Adrenal gland (tissue), 9 donors: ENCODE measurements at regions not wholly inside any gene's neighbourhood (a gene's known extent, or its start where the extent isn't known, plus 50 kb on each side); places are given as distances from the start of the nearest gene placed in this dataset.

ENCODE experiments used
- DNase-seq, 7 donors: peaks; one replicate each; pipeline ENCODE4 v3.0.0-alpha.2; 2019 to 2020
- H3K27ac ChIP-seq, 5 donors: fragments of 200-600 bp; sonication (generic) in 4 of 5; 1 replicate in 3 of 5; 2 replicates in 2 of 5; pipeline versions ENCODE4 v1.5.1 to v1.8.0; 2016 to 2020; ENCODE audit warnings: mild to moderate bottlenecking in 1 of 5
- H3K27me3 ChIP-seq: fragments of 200-600 bp; 2 replicates; pipeline ENCODE4 v1.8.0; 2021
- H3K36me3 ChIP-seq, 2 donors: fragments of 200-600 bp; replicated peaks in 1 of 2; 1 replicate in 1 of 2; 2 replicates in 1 of 2; pipeline versions ENCODE4 v1.5.1 to v1.8.0; 2018 to 2022
- H3K4me1 ChIP-seq, 2 donors: fragments of 200-600 bp; replicated peaks in 1 of 2; 1 replicate in 1 of 2; 2 replicates in 1 of 2; pipeline versions ENCODE4 v1.5.1 to v1.8.0; 2018 to 2021
- H3K4me3 ChIP-seq, 4 donors: fragments of 200-600 bp; sonication (generic) in 3 of 4; one replicate each; pipeline ENCODE4 v1.5.1; 2016 to 2018
- H3K9me3 ChIP-seq, 3 donors: fragments of 200-600 bp; sonication (generic) in 1 of 3; replicated peaks in 1 of 3; 1 replicate in 2 of 3; 2 replicates in 1 of 3; pipeline versions ENCODE4 v1.5.1 to v1.8.0; 2016 to 2021
- POLR2A ChIP-seq, 2 donors: fragments of 450-650 bp; IDR thresholded peaks; one replicate each; pipeline ENCODE4 v1.6.1; 2017; ENCODE audit warnings: antibody characterized with exemption in 2 of 2, mild to moderate bottlenecking in 2 of 2, moderate library complexity in 1 of 2
- WGBS, 4 donors: extraction: QIAGEN DNeasy Blood & Tissue Kit in 2 of 4; methylation state at CpG; one replicate each; pipeline versions ENCODE4 v1.1.5 to v1.1.7; 2013 to 2017; 5-methylcytosine and 5-hydroxymethylcytosine counted together
- intact Hi-C, 2 donors: fragments of 100-400 bp; cut with DNase I; formaldehyde crosslinking; loops; one replicate each; pipeline versions ENCODE4 v1.14.1 to v1.15.0; 2022 to 2023
- TF ChIP-seq, protein P1 (sequence below), 6 experiments: fragments of 450-650 bp in 4 of 6; fragments of 200-600 bp in 2 of 6; sonication (generic) in 1 of 6; IDR thresholded peaks; 1 replicate in 5 of 6; 2 replicates in 1 of 6; pipeline versions ENCODE4 v1.5.1 to v1.8.0; 2016 to 2021; ENCODE audit warnings: antibody characterized with exemption in 6 of 6, mild to moderate bottlenecking in 2 of 6, moderate library complexity in 1 of 6
- donor health status: healthy with polysubstance abuse.
- donor health status: Bipolar disorder and iron deficiency.
- donor health status: DM: yes; HTN: yes; CAD: no.
- donor health status: DM: no; HTN: no; CAD: no.
- donor health status: DM: no; HTN: no; CAD: no.

DNA sequence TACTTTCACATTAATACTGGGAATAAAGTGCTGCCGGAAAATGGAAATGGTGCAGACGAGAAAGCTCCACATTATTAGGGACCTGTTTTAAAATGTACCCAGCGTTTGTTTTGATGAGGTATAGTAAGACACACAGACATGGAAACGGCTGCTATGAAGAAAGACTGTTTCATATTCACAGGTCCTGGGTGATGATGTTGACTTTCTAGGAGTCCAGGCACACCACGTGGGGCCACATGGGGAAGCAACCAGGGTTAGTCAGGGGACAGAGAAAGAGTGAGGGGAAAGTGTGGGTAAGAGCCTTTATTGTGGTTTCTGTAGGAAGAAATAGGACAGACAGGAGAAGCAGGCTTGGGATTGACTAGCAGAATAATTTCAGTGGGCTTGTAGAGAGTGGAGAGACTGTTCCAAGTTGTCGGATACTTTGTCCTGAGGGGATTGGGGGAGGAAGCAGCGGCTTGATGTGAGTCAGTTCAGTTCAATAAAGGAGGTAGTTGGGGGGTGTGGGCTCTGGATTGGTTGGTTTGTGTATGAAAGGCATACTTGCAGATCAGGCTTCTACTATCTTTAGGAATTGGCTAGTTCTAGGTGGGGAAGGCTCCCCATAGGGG, 112.0 kb upstream of the MCHR2 start:
- TF ChIP-seq, protein P1, sequence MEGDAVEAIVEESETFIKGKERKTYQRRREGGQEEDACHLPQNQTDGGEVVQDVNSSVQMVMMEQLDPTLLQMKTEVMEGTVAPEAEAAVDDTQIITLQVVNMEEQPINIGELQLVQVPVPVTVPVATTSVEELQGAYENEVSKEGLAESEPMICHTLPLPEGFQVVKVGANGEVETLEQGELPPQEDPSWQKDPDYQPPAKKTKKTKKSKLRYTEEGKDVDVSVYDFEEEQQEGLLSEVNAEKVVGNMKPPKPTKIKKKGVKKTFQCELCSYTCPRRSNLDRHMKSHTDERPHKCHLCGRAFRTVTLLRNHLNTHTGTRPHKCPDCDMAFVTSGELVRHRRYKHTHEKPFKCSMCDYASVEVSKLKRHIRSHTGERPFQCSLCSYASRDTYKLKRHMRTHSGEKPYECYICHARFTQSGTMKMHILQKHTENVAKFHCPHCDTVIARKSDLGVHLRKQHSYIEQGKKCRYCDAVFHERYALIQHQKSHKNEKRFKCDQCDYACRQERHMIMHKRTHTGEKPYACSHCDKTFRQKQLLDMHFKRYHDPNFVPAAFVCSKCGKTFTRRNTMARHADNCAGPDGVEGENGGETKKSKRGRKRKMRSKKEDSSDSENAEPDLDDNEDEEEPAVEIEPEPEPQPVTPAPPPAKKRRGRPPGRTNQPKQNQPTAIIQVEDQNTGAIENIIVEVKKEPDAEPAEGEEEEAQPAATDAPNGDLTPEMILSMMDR (IDR thresholded peaks at IDR 0.05): no peak
- no peak for TF ChIP-seq POLR2A (IDR thresholded peaks at IDR 0.05)
- peaks cover 12% of the 10 kb centered on the region for H3K27me3 ChIP-seq
- 43 to 54% (median 50%) methylated on average over 7 of the region's 7 CpGs for WGBS, 4 donors
- no peaks in the 10 kb centered on the region for H3K36me3 ChIP-seq
- no peak for DNase-seq
- no peaks in the 10 kb centered on the region for H3K9me3 ChIP-seq
- no peak overlapping the region for H3K27ac ChIP-seq
- intact Hi-C loops: no loop called here
- H3K4me1 ChIP-seq: no peaks in the 10 kb centered on the region
- no peak overlapping the region for H3K4me3 ChIP-seq

DNA sequence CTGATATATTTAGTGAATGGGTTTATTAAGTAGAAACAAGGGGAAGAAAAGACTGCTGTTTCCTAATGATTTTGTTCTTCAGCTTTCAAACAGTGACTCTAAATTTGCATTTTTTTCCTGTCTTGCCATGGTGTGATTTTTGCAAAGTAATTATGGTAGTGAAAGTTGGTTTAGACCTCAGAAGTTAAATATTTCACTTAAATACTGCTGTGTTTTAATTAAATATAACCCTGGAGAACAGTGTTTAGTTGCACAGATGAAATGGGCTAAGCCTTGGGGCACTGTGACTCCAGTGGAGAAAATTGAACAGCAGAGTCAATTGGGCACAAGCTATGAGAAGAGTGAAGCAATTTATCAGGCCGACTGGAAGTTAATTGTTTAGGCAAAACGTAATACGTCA, 111.1 kb upstream of the MCHR2 start:
- intact Hi-C loops: no loop called here

DNA sequence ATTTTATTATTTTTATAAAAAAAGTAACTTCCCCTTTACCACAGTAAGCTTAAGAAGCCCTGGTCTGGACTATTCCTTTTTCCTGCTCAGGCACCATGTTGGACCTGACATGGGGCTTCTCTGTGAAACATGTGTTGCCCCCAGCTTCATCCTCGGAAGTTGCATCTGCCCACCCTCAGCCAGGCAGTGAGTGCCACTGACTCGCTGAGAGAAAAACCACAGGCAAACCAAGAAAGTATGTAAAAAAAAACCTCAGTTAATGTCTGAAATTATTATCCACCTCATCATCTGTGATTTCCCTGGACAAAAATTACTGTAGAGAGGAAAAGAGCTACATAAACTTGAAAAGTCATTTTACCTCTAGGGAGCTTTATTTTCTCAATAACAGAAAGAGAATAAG, 109.9 kb upstream of the MCHR2 start:
- Histone ChIP-seq H3K27ac (no peak overlapping the region), H3K4me3 (no peak overlapping the region), H3K4me1 (no peaks in the 10 kb centered on the region), H3K27me3 (peaks cover 12% of the 10 kb centered on the region), H3K36me3 (no peaks in the 10 kb centered on the region), H3K9me3 (no peaks in the 10 kb centered on the region)
- DNase-seq: no peak
- 68 to 82% (median 77%) methylated on average over 2 of the region's 2 CpGs for WGBS, 4 donors
- intact Hi-C loops: no loop called here
- TF ChIP-seq, protein P1 (IDR thresholded peaks at IDR 0.05): no peak
- TF ChIP-seq POLR2A (IDR thresholded peaks at IDR 0.05): no peak

More for the DNA sequence above, 111.1 kb upstream of the MCHR2 start:
- H3K27me3 ChIP-seq: peaks cover 12% of the 10 kb centered on the region
- TF ChIP-seq, protein P1 (IDR thresholded peaks at IDR 0.05): no peak
- no peak for TF ChIP-seq POLR2A (IDR thresholded peaks at IDR 0.05)
- no peak overlapping the region for H3K27ac ChIP-seq
- no peaks in the 10 kb centered on the region for H3K9me3 ChIP-seq
- H3K4me3 ChIP-seq: no peak overlapping the region
- DNase-seq: no peak
- no peaks in the 10 kb centered on the region for H3K36me3 ChIP-seq
- WGBS, 4 donors: 55 to 67% (median 62%) methylated on average over 3 of the region's 3 CpGs
- no peaks in the 10 kb centered on the region for H3K4me1 ChIP-seq

DNA sequence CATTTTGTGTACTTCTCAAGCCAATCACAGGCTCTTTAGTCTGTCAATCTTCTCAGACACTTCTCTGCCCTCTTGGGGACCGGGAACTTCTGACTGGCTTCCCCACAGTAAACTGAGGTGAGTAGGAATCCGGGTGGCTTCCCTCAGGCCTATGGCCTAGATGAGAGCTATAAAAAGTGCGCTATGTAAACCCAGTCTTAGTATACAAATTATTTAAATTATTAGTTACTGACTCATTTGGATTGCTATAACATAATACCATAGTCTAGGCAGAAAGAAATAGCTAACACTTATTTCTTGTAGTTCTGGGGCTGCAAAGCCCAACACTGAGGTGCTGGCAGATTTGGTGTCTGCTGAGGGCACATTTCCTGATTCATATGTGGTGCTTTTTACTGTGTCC, 109.2 kb upstream of the MCHR2 start:
- no peak overlapping the region for H3K4me3 ChIP-seq
- H3K27me3 ChIP-seq: peaks cover 11% of the 10 kb centered on the region
- WGBS, 4 donors: 71 to 81% (median 75%) methylated on average over 3 of the region's 3 CpGs
- H3K27ac ChIP-seq: no peak overlapping the region
- intact Hi-C loops: no loop called here
- H3K4me1 ChIP-seq: no peaks in the 10 kb centered on the region
- H3K9me3 ChIP-seq: no peaks in the 10 kb centered on the region
- no peaks in the 10 kb centered on the region for H3K36me3 ChIP-seq
- TF ChIP-seq, protein P1 (IDR thresholded peaks at IDR 0.05): no peak
- TF ChIP-seq POLR2A (IDR thresholded peaks at IDR 0.05): no peak
- DNase-seq: no peak
